GM10266 (cell line): ENCODE measurements at regions not wholly inside any gene's neighbourhood (a gene's known extent, or its start where the extent isn't known, plus 50 kb on each side); places are given as distances from the start of the nearest gene placed in this dataset.

Source experiments
- DNase-seq: peaks from one replicate; pipeline ENCODE4 v3.0.0; 2012; ENCODE audit errors: extremely low spot score
- CTCF ChIP-seq: IDR thresholded peaks from 2 replicates; pipeline ENCODE4 v1.5.1; 2012; ENCODE audit warnings: mild to moderate bottlenecking, low read depth; ENCODE audit not compliant: control insufficient read depth, insufficient read depth; ENCODE audit errors: missing control alignments

GRCh38 chr5:121596882-121597281, 254.8 kb upstream of the FTMT start:
- DNase-seq = no peak
- no peak for TF ChIP-seq CTCF

GRCh38 chr5:121608826-121609225, 242.9 kb upstream of the FTMT start:
- TF ChIP-seq CTCF = no peak
- no peak for DNase-seq

GRCh38 chr5:121624035-121624434, 227.6 kb upstream of the FTMT start:
- DNase-seq = no peak
- TF ChIP-seq CTCF = no peak

GRCh38 chr5:121628783-121629182, 222.9 kb upstream of the FTMT start:
- no peak for DNase-seq
- TF ChIP-seq CTCF = no peak

- no peak for TF ChIP-seq CTCF
- no peak for DNase-seq
These were observed 221.3 kb upstream of the FTMT start for GRCh38 chr5:121630402-121630801.

- no peak for TF ChIP-seq CTCF
- no peak for DNase-seq
These were observed 216.7 kb upstream of the FTMT start for GRCh38 chr5:121634946-121635345.

- no peak for DNase-seq
- no peak for TF ChIP-seq CTCF
These were observed 213.6 kb upstream of the FTMT start for GRCh38 chr5:121638126-121638525.
